ENCODE measurements at regions not wholly inside any gene's neighbourhood (a gene's known extent, or its start where the extent isn't known, plus 50 kb on each side); places are given as distances from the start of the nearest gene placed in this dataset.

GRCh38 chr17:71910002-71910401 lies 210.8 kb upstream of the SOX9 start:
- Histone ChIP-seq H3F3A (ENCODE audit: insufficient read depth, low read length) (no peaks in the 10 kb centered on the region), H3K27ac (ENCODE audit: low read depth, low read length, poor library complexity, severe bottlenecking) (no peak overlapping the region), H2AFZ (ENCODE audit: low read length) (no peak overlapping the region), H3K4me1 (ENCODE audit: insufficient read depth, low read length, severe bottlenecking) (no peaks in the 10 kb centered on the region), H3K9me2 (ENCODE audit: low read depth, low read length) (no peaks in the 10 kb centered on the region), H3K9ac (ENCODE audit: low read length) (no peak overlapping the region), H3K4me3 (ENCODE audit: low read depth, low read length, poor library complexity, severe bottlenecking) (no peak overlapping the region), H3K9me3 (ENCODE audit: low read length) (no peaks in the 10 kb centered on the region), H3K4me2 (ENCODE audit: low read length) (no peak overlapping the region), H4K20me1 (ENCODE audit: insufficient read depth, low read length) (no peaks in the 10 kb centered on the region), H3K36me3 (ENCODE audit: insufficient read depth, low read length) (no peaks in the 10 kb centered on the region), H3K27me3 (ENCODE audit: insufficient read depth, low read length) (no peaks in the 10 kb centered on the region), H3K79me2 (ENCODE audit: insufficient read depth, low read length) (no peaks in the 10 kb centered on the region)
- TF ChIP-seq EZH2 (IDR thresholded peaks at IDR 0.05; ENCODE audit: borderline replicate concordance, low read length) (no peak), CTCF (IDR thresholded peaks at IDR 0.05; ENCODE audit: low read length) (no peak)

DNA sequence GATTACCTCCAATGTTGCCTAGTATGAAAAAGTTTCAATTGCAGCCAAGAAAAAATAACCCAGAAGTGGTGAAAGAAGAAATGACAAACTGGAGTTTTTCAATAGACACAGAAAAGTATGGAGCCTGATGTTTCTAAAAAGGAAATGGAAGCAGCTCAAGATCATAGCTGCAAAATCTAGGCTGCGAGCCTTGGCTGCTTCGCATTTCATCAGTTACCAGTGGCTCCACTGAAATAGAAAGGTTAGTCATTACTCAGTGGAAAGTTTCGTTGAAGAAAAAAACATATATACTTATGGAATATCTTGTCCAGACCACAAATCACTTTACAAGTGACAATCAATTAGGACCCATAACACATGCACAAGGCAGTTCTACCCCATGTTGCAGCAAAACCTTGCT lies 206.8 kb upstream of the SOX9 start:
- no peak overlapping the region for H3K4me3 ChIP-seq (ENCODE audit: low read depth, low read length, poor library complexity, severe bottlenecking)
- H3K9me3 ChIP-seq (ENCODE audit: low read length) = no peaks in the 10 kb centered on the region
- no peaks in the 10 kb centered on the region for H3K9me2 ChIP-seq (ENCODE audit: low read depth, low read length)
- H3K9ac ChIP-seq (ENCODE audit: low read length) = no peak overlapping the region
- H3K4me2 ChIP-seq (ENCODE audit: low read length) = no peak overlapping the region
- no peaks in the 10 kb centered on the region for H3F3A ChIP-seq (ENCODE audit: insufficient read depth, low read length)
- H3K36me3 ChIP-seq (ENCODE audit: insufficient read depth, low read length) = no peaks in the 10 kb centered on the region
- H4K20me1 ChIP-seq (ENCODE audit: insufficient read depth, low read length) = no peaks in the 10 kb centered on the region
- no peaks in the 10 kb centered on the region for H3K27me3 ChIP-seq (ENCODE audit: insufficient read depth, low read length)
- H3K4me1 ChIP-seq (ENCODE audit: insufficient read depth, low read length, severe bottlenecking) = no peaks in the 10 kb centered on the region
- no peak overlapping the region for H2AFZ ChIP-seq (ENCODE audit: low read length)
- H3K27ac ChIP-seq (ENCODE audit: low read depth, low read length, poor library complexity, severe bottlenecking) = no peak overlapping the region
- no peaks in the 10 kb centered on the region for H3K79me2 ChIP-seq (ENCODE audit: insufficient read depth, low read length)
- TF ChIP-seq CTCF (IDR thresholded peaks at IDR 0.05; ENCODE audit: low read length) (no peak), EZH2 (IDR thresholded peaks at IDR 0.05; ENCODE audit: borderline replicate concordance, low read length) (no peak)

DNA sequence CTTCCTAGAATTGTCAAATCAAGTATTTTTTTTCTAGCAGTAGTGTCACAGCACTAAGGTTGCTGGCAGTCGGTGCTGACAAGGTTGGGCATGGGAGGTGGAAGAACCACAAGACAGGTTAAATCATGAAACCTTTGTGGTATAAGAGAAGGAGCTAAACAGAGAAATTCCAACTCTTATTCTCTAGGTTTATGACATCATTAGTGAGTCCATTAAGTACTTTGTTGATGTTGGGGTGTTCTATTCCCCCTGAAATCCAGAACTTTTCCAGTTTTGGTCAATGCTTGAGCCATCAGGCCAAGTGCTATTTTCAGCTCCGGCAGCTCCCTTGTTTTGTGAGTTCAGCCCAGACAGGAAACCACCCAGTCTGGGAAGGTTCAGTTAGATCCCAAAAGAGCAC lies 206.0 kb upstream of the SOX9 start:
- no peaks in the 10 kb centered on the region for H3K27me3 ChIP-seq (ENCODE audit: insufficient read depth, low read length)
- H3K79me2 ChIP-seq (ENCODE audit: insufficient read depth, low read length) = no peaks in the 10 kb centered on the region
- TF ChIP-seq EZH2 (IDR thresholded peaks at IDR 0.05; ENCODE audit: borderline replicate concordance, low read length) = no peak
- no peak for TF ChIP-seq CTCF (IDR thresholded peaks at IDR 0.05; ENCODE audit: low read length)
- H3K9me2 ChIP-seq (ENCODE audit: low read depth, low read length) = no peaks in the 10 kb centered on the region
- no peaks in the 10 kb centered on the region for H3K4me1 ChIP-seq (ENCODE audit: insufficient read depth, low read length, severe bottlenecking)
- H3K9ac ChIP-seq (ENCODE audit: low read length) = no peak overlapping the region
- H3K9me3 ChIP-seq (ENCODE audit: low read length) = no peaks in the 10 kb centered on the region
- H3K36me3 ChIP-seq (ENCODE audit: insufficient read depth, low read length) = no peaks in the 10 kb centered on the region
- no peaks in the 10 kb centered on the region for H3F3A ChIP-seq (ENCODE audit: insufficient read depth, low read length)
- no peaks in the 10 kb centered on the region for H4K20me1 ChIP-seq (ENCODE audit: insufficient read depth, low read length)
- no peak overlapping the region for H3K4me2 ChIP-seq (ENCODE audit: low read length)
- H3K27ac ChIP-seq (ENCODE audit: low read depth, low read length, poor library complexity, severe bottlenecking) = no peak overlapping the region
- no peak overlapping the region for H3K4me3 ChIP-seq (ENCODE audit: low read depth, low read length, poor library complexity, severe bottlenecking)
- H2AFZ ChIP-seq (ENCODE audit: low read length) = no peak overlapping the region

Measured in OCI-LY1 (cell line).